Ishikawa (cell line): ENCODE measurements at regions not wholly inside any gene's neighbourhood (a gene's known extent, or its start where the extent isn't known, plus 50 kb on each side); places are given as distances from the start of the nearest gene placed in this dataset.

Source experiments
- EP300 ChIP-seq: IDR thresholded peaks from 2 replicates; pipeline ENCODE4 v1.6.1; 2012; ENCODE audit warnings: borderline replicate concordance
- TEAD4 ChIP-seq: IDR thresholded peaks from 2 replicates; pipeline ENCODE4 v1.6.1; 2012
- YY1 ChIP-seq: IDR thresholded peaks from 2 replicates; pipeline ENCODE4 v1.6.1; 2012; ENCODE audit warnings: low read depth
- TF ChIP-seq, protein P1 (sequence below): IDR thresholded peaks from 2 replicates; pipeline ENCODE4 v1.6.1; 2012
- TF ChIP-seq, protein P2 (sequence below): IDR thresholded peaks from 2 replicates; pipeline ENCODE4 v1.6.1; 2012; ENCODE audit warnings: low read depth, mild to moderate bottlenecking

DNA sequence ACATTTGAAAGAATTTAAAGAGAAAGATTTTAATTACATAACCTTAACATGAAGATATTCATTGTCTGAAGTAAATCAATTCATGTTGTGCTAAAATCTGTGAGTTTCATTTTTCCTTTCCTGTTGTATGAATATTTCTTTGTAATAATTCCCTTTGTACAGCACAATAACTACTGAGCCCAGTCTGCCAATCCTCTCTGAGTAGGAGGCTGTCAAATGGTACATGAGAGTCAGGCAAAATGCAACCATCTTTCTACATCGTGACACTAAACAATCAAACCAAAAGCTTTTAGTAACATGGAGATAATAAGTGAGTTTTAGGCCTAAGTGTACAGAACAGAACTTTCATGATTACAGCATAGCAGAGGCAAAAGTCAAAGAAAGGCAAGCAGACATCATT, 165.5 kb downstream of the PLPPR4 start:
- TF ChIP-seq TEAD4: no peak
- TF ChIP-seq, protein P1, sequence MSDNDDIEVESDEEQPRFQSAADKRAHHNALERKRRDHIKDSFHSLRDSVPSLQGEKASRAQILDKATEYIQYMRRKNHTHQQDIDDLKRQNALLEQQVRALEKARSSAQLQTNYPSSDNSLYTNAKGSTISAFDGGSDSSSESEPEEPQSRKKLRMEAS: no peak
- no peak for TF ChIP-seq EP300
- TF ChIP-seq YY1: no peak
- TF ChIP-seq, protein P2, sequence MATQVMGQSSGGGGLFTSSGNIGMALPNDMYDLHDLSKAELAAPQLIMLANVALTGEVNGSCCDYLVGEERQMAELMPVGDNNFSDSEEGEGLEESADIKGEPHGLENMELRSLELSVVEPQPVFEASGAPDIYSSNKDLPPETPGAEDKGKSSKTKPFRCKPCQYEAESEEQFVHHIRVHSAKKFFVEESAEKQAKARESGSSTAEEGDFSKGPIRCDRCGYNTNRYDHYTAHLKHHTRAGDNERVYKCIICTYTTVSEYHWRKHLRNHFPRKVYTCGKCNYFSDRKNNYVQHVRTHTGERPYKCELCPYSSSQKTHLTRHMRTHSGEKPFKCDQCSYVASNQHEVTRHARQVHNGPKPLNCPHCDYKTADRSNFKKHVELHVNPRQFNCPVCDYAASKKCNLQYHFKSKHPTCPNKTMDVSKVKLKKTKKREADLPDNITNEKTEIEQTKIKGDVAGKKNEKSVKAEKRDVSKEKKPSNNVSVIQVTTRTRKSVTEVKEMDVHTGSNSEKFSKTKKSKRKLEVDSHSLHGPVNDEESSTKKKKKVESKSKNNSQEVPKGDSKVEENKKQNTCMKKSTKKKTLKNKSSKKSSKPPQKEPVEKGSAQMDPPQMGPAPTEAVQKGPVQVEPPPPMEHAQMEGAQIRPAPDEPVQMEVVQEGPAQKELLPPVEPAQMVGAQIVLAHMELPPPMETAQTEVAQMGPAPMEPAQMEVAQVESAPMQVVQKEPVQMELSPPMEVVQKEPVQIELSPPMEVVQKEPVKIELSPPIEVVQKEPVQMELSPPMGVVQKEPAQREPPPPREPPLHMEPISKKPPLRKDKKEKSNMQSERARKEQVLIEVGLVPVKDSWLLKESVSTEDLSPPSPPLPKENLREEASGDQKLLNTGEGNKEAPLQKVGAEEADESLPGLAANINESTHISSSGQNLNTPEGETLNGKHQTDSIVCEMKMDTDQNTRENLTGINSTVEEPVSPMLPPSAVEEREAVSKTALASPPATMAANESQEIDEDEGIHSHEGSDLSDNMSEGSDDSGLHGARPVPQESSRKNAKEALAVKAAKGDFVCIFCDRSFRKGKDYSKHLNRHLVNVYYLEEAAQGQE: no peak
